Gastrocnemius medialis (tissue), 4 donors: ENCODE measurements at regions not wholly inside any gene's neighbourhood (a gene's known extent, or its start where the extent isn't known, plus 50 kb on each side); places are given as distances from the start of the nearest gene placed in this dataset.
"Not testable (repeated sequence)": the region's sequence is repeated elsewhere in the genome, so short reads cannot be mapped to it uniquely, and the experiment has no call there.

Experiments
- ATAC-seq, 2 donors: fragments of 150-250 bp; one replicate each; pipeline ENCODE4 v1.9.1; 2016
- DNase-seq, 2 donors: peaks; one replicate each; pipeline ENCODE4 v3.0.0-alpha.2; 2019
- H3K27ac ChIP-seq, 4 donors: fragments of 200-600 bp; sonication (generic); 1 replicate in 1 of 4; 2 replicates in 3 of 4; pipeline ENCODE4 v1.5.1; 2016 to 2018; ENCODE audit warnings: mild to moderate bottlenecking in 2 of 4, moderate library complexity in 1 of 4
- H3K27me3 ChIP-seq, 3 donors: fragments of 200-600 bp; sonication (generic) in 2 of 3; 1 replicate in 1 of 3; 2 replicates in 2 of 3; pipeline versions ENCODE4 v1.5.1 to v1.6.0; 2016 to 2019; ENCODE audit warnings: mild to moderate bottlenecking in 1 of 3, moderate library complexity in 1 of 3
- H3K36me3 ChIP-seq, 2 donors: fragments of 200-600 bp; sonication (generic) in 1 of 2; one replicate each; pipeline ENCODE4 v1.5.1; 2017 to 2018
- H3K4me1 ChIP-seq, 2 donors: fragments of 200-600 bp; sonication (generic) in 1 of 2; one replicate each; pipeline ENCODE4 v1.5.1; 2016 to 2017; ENCODE audit warnings: mild to moderate bottlenecking in 2 of 2
- H3K4me3 ChIP-seq, 4 donors: fragments of 200-600 bp; sonication (generic) in 3 of 4; 1 replicate in 1 of 4; 2 replicates in 3 of 4; pipeline ENCODE4 v1.5.1; 2016 to 2019; ENCODE audit warnings: mild to moderate bottlenecking in 2 of 4
- H3K9me3 ChIP-seq, 3 donors: fragments of 200-600 bp; sonication (generic) in 2 of 3; 1 replicate in 1 of 3; 2 replicates in 2 of 3; pipeline ENCODE4 v1.5.1; 2016 to 2019
- CTCF ChIP-seq, 5 experiments: fragments of 450-650 bp in 3 of 5; fragments of 200-600 bp in 2 of 5; sonication (generic) in 2 of 5; IDR thresholded peaks in 4 of 5; conservative IDR thresholded peaks in 1 of 5; 1 replicate in 4 of 5; 2 replicates in 1 of 5; pipeline ENCODE4 v1.5.1; 2016 to 2019; ENCODE audit warnings: antibody characterized with exemption in 5 of 5, mild to moderate bottlenecking in 3 of 5, moderate library complexity in 3 of 5
- POLR2A ChIP-seq, 2 donors: fragments of 450-650 bp; IDR thresholded peaks; one replicate each; pipeline ENCODE4 v1.6.1; 2017; ENCODE audit warnings: antibody characterized with exemption in 2 of 2, mild to moderate bottlenecking in 2 of 2, moderate library complexity in 2 of 2
- in situ Hi-C, 4 donors: fragments of 200-750 bp; cut with MboI; loops; one replicate each; pipeline versions ENCODE4 v1.15.0 to v1.8.0; 2017; ENCODE audit warnings: low sequenced_read_pairs in 4 of 4
- intact Hi-C: fragments of 100-400 bp; cut with DNase I; formaldehyde crosslinking; loops from one replicate; pipeline ENCODE4 v1.15.1; 2023; ENCODE audit warnings: low total_unique reads

DNA sequence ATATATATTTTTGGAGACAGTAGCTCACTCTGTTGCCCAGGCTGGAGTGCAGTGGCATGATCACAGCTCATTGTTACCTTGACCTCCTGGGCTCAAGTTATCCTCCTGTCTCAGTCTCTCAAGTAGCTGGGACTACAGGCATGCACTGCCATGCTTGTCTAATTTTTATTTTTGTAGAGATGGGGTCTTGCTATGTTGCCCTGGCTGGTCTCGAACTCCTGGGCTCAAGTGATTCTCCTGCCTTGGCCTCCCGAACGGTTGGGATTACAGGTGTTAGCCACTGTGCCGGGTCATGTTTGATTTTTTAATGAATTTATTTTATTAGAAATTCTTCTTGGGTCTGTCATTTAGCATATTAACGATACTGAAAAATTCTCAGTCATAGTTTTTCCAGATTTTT is 70.5 kb downstream of the TMEM270 start:
- in situ Hi-C loops, result no loop called here
- H3K9me3 ChIP-seq, result no peaks in the 10 kb centered on the region
- no peak overlapping the region for H3K4me3 ChIP-seq
- no peak overlapping the region for H3K27ac ChIP-seq
- no peaks in the 10 kb centered on the region for H3K36me3 ChIP-seq
- DNase-seq (no peak), ATAC-seq (no peak)
- intact Hi-C loops, result no loop called here
- TF ChIP-seq POLR2A (IDR thresholded peaks at IDR 0.05) (no peak), CTCF (IDR thresholded peaks at IDR 0.05 in 4 of 5, conservative IDR thresholded peaks at IDR 0.05 in 1 of 5) (no peak)
- no peaks in the 10 kb centered on the region for H3K4me1 ChIP-seq
- no peaks in the 10 kb centered on the region for H3K27me3 ChIP-seq

DNA sequence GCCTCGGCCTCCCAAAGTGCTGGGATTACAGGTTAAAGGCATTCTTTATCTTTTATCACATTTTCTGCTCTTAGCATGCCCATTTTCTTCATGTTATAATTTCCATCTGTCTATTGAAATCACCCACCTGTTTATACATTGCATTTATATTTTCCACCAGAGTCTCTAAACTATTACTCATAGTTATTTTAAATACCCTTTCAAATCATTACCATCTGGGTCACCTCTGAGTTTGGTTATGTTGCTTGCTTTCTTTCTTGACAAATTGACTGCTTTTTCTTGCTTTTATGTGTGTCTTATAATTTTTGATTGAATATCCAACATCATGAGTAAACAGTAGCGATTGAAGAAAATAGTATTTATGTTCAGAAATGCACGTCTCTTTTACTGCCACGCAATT is 71.4 kb downstream of the TMEM270 start:
- Histone ChIP-seq H3K9me3 (no peaks in the 10 kb centered on the region), H3K27me3 (no peaks in the 10 kb centered on the region), H3K4me1 (no peaks in the 10 kb centered on the region), H3K36me3 (no peaks in the 10 kb centered on the region), H3K27ac (no peak overlapping the region), H3K4me3 (no peak overlapping the region)
- in situ Hi-C loops, result no loop called here
- no peak for DNase-seq
- no peak for TF ChIP-seq POLR2A (IDR thresholded peaks at IDR 0.05)
- TF ChIP-seq CTCF (IDR thresholded peaks at IDR 0.05 in 4 of 5, conservative IDR thresholded peaks at IDR 0.05 in 1 of 5), result no peak
- no peak for ATAC-seq
- intact Hi-C loops, result no loop called here

DNA sequence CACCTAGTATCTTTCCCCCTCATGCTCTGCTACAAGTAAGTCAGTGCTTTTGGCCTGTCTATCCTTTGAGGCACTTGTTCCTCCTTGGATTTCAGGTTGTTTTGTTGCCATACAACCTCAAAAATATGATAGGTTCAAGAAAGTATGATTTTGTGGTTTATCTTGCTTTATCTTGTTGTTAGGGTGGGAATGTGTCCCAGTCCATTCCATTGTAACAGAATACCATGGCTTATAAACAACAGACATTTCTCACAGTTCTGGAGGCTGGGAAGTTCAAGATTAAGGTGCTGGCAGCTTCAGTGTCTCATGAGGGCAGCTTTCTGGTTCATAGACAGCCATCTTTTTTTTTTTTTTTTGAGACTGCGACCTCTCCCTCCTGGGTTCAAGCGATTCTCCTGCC is 72.1 kb downstream of the TMEM270 start:
- no peak overlapping the region for H3K27ac ChIP-seq
- no peak overlapping the region for H3K4me3 ChIP-seq
- no peak for DNase-seq
- in situ Hi-C loops (no loop called here), intact Hi-C loops (no loop called here)
- no peaks in the 10 kb centered on the region for H3K27me3 ChIP-seq
- TF ChIP-seq POLR2A (IDR thresholded peaks at IDR 0.05), result no peak
- TF ChIP-seq CTCF (IDR thresholded peaks at IDR 0.05 in 4 of 5, conservative IDR thresholded peaks at IDR 0.05 in 1 of 5), result no peak
- H3K9me3 ChIP-seq, result no peaks in the 10 kb centered on the region
- no peak for ATAC-seq
- H3K4me1 ChIP-seq, result no peaks in the 10 kb centered on the region
- no peaks in the 10 kb centered on the region for H3K36me3 ChIP-seq

DNA sequence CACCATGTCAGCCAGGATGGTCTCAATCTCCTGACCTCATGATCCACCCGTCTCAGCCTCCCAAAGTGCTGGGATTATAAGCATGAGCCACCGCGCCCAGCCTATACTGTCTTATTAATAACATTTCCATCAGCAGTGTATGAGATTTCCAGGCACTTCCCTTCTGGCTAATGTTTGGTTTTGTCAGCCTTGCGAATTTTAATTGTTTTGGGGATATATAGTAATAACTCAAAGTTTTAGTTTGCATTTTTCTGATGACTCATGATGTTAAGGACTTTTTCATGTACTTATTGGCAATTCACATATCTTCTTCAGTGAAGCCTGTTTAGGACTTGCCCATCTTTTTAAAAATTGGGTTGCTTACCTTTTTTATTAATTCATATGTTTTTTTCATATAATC is 76.0 kb downstream of the TMEM270 start:
- H3K27ac ChIP-seq, result no peak overlapping the region
- no peaks in the 10 kb centered on the region for H3K36me3 ChIP-seq
- DNase-seq (no peak), ATAC-seq (no peak)
- H3K4me1 ChIP-seq, result no peaks in the 10 kb centered on the region
- TF ChIP-seq CTCF (IDR thresholded peaks at IDR 0.05 in 4 of 5, conservative IDR thresholded peaks at IDR 0.05 in 1 of 5) (no peak), POLR2A (IDR thresholded peaks at IDR 0.05) (no peak)
- H3K27me3 ChIP-seq, result no peaks in the 10 kb centered on the region
- H3K4me3 ChIP-seq, result no peak overlapping the region
- no peaks in the 10 kb centered on the region for H3K9me3 ChIP-seq
- in situ Hi-C loops, result no loop called here
- intact Hi-C loops, result no loop called here

GRCh38 chr7:73937650-73938049 is 76.7 kb downstream of the TMEM270 start:
- H3K27ac ChIP-seq, H3K9me3 ChIP-seq, H3K36me3 ChIP-seq, DNase-seq, H3K4me1 ChIP-seq, H3K4me3 ChIP-seq, in situ Hi-C loops, intact Hi-C loops, ATAC-seq, H3K27me3 ChIP-seq: not testable (repeated sequence)
